Embryonic facial prominence (tissue), 1 donor: ENCODE measurements at regions not wholly inside any gene's neighbourhood (a gene's known extent, or its start where the extent isn't known, plus 50 kb on each side); places are given as distances from the start of the nearest gene placed in this dataset.

Experiments
- DNase-seq: peaks from one replicate; pipeline ENCODE4 v3.0.0-alpha.2; 2016; ENCODE audit errors: extremely low spot score

GRCh38 chr7:84821671-84822534 is 365.0 kb downstream of the SEMA3D start:
- DNase-seq = no peak

- no peak for DNase-seq
Observed at GRCh38 chr7:84820481-84820880, 366.4 kb downstream of the SEMA3D start.

GRCh38 chr7:84817016-84817415 is 369.8 kb downstream of the SEMA3D start:
- DNase-seq = no peak

- no peak for DNase-seq
Observed at GRCh38 chr7:84813376-84813775, 373.5 kb downstream of the SEMA3D start.

GRCh38 chr7:84812021-84812420 is 374.8 kb downstream of the SEMA3D start:
- DNase-seq = peak; percentile 19

GRCh38 chr7:84811362-84811761 is 375.5 kb downstream of the SEMA3D start:
- no peak for DNase-seq

GRCh38 chr7:84809877-84810276 is 377.0 kb downstream of the SEMA3D start:
- DNase-seq = no peak

GRCh38 chr7:84803979-84804378 is 382.9 kb downstream of the SEMA3D start:
- DNase-seq = no peak

- no peak for DNase-seq
Observed at GRCh38 chr7:84801396-84801795, 385.5 kb downstream of the SEMA3D start.

- no peak for DNase-seq
Observed at GRCh38 chr7:84800846-84801245, 386.0 kb downstream of the SEMA3D start.

- DNase-seq = no peak
Observed at GRCh38 chr7:84799106-84799505, 387.8 kb downstream of the SEMA3D start.

- DNase-seq = no peak
Observed at GRCh38 chr7:84792231-84792893, 394.5 kb downstream of the SEMA3D start.

- DNase-seq = no peak
Observed at GRCh38 chr7:84790882-84791281, 396.0 kb downstream of the SEMA3D start.

- no peak for DNase-seq
Observed at GRCh38 chr7:84786073-84786472, 400.8 kb downstream of the SEMA3D start.

- no peak for DNase-seq
Observed at GRCh38 chr7:84784450-84784849, 402.4 kb downstream of the SEMA3D start.

GRCh38 chr7:84783141-84783778 is 403.6 kb downstream of the SEMA3D start:
- DNase-seq = no peak

- no peak for DNase-seq
Observed at GRCh38 chr7:84781838-84782237, 405.0 kb downstream of the SEMA3D start.

GRCh38 chr7:84780158-84781124 is 406.4 kb downstream of the SEMA3D start:
- no peak for DNase-seq

- no peak for DNase-seq
Observed at GRCh38 chr7:84757761-84758160, 429.1 kb downstream of the SEMA3D start.

GRCh38 chr7:84746353-84746752 is 440.5 kb downstream of the SEMA3D start:
- DNase-seq = no peak

- DNase-seq = no peak
Observed at GRCh38 chr7:84744385-84744784, 442.5 kb downstream of the SEMA3D start.
